ENCODE measurements at regions not wholly inside any gene's neighbourhood (a gene's known extent, or its start where the extent isn't known, plus 50 kb on each side); places are given as distances from the start of the nearest gene placed in this dataset.

- TF ChIP-seq SPI1 (IDR thresholded peaks at IDR 0.05; ENCODE audit: low read depth, low read length) (no peak), POLR2A (IDR thresholded peaks at IDR 0.05; ENCODE audit: low read depth, low read length) (no peak), POLR2AphosphoS5 (IDR thresholded peaks at IDR 0.05; ENCODE audit: low read depth, low read length) (no peak)
Measured at GRCh38 chr1:39103328-39104157, 77.4 kb downstream of the NDUFS5 start.

Data from GM12891 (cell line).